ENCODE measurements at regions not wholly inside any gene's neighbourhood (a gene's known extent, or its start where the extent isn't known, plus 50 kb on each side); places are given as distances from the start of the nearest gene placed in this dataset.
A peak's percentile ranks its signal among the peaks of the same experiment; 100 is the strongest.

DNA sequence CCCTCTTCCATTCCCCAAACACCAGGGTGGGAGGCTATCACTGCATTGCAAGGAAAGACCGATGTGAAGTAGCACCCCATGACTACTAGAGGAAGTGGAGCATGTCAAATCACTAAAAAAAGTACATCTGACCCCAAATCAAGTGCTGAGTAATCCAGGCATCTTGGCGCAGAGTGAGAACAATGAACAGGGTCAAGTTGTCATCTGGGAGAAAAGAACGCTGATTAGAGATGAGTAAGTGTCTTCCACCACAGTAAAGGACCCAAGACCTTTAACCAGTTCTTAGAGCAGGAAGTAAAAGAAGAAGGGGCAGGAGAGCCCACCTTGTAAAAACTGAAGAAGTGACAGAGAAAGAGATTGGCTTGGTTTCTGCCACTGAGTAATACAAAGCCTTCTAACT is 75.0 kb upstream of the RAD23B start:
- no peak for FAIRE-seq
- no peak for DNase-seq (ENCODE audit: low spot score)

DNA sequence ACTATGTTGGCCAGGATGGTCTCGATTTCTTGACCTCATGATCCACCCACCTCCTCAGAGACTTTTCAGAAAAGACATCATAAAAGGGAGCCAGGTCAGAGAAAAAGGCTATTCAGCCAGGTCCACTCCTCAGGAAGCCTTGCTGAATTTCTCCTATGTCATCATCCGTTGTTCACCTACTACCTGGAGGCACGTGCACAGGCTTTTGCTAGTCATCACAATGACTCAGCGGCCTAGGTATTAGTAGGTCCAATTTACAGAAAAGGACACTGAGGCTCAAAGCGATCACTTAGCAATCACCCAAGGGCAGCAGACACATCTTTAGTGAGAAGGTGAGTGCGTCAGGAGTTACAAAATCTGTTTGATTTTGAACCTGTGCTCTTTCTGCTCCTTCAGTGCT is 72.3 kb upstream of the RAD23B start:
- FAIRE-seq = no peak

DNA sequence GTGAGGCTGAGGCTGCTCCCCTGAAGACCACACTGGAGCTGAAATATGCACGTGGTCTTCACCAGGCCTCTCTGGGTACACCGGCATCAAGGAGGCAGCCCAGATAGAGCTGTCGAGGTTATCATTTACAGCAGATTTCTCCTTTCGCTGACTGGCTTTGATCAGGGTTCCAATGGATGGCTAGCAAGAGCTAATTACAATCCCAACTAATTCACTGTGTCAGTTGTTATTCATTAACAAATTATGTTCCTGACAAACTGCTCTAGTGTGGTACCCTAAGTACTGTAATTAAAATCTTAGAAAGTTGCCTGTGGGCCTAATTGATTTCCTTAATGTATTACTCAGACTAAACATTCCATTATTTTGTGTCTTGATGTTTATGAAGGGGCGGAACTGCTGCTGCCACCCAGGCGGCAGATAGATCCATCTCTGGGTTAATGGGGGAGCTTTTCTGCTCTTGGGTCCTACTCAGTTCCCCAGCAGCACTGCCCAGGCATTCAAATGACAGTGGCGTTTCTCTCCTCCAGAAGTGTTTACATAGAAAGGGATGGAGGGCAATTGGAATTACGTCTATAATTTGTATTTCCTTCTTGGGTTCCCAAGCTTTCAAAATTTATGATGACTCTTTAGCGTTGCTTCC is 71.7 kb upstream of the RAD23B start:
- no peak for DNase-seq (ENCODE audit: low spot score)
- FAIRE-seq = no peak

More for the DNA sequence above, 72.3 kb upstream of the RAD23B start:
- DNase-seq (ENCODE audit: low spot score) = no peak

DNA sequence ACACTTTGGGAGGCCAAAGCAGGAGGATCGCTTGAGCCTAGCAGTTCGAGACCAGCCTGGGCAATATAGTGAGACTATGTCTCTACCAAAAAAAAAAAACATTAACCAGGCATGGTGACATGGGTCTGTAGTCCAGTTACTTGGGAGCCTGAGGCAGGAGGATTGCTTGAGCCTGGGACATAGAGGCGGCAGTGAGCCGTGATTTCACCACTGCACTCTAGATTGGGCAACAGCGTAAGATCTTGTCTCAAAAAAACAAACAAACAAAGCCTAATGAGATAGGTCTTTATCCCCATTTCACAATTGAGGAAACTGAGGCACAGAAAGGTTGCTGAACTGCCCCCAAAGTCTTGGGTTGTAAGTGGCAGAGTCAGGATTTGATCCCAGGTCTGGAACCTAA is 70.5 kb upstream of the RAD23B start:
- no peak for DNase-seq (ENCODE audit: low spot score)
- FAIRE-seq = no peak

DNA sequence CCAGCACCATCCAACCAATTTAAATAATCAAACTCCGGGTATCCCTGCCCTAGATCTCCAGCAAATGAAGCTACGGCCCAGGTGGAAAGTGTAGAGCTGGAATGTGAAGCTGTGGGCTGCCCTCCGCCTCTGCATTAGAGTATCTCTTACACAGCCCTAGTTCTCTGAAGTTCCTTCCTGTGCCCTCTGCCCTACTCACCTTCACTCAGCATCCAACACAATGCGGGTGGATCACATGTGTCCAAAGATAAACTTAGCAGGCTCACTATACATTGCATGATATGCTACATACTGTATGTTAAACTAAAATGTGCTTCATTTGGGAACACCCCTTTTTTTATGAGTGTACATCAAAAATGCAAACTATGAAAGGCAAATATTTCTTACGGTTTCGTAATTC is 70.0 kb upstream of the RAD23B start:
- peak; percentile 26 for DNase-seq (ENCODE audit: low spot score)
- no peak for FAIRE-seq

DNA sequence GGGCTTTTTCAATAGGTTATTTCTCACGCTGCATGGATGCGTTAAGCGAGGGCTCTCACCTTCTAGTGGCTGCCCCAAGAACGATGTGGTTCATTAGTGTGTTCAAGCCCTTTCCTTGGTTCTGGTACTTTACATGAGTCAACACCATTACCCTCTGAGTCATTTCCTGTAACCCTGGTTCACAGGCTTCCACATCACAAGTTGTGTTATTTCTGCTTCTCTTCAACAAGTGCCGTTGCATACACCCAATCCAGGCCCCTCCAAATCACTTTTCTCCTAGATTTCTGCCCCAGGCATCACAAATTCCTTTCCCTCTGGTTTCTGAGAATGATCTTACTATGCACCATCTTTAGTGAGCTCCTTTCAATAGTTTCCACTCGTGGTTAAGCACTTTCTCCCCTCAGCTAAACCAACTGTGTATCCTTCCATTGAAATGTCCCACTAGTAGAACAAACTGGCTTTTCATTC is 69.5 kb upstream of the RAD23B start:
- no peak for FAIRE-seq

DNA sequence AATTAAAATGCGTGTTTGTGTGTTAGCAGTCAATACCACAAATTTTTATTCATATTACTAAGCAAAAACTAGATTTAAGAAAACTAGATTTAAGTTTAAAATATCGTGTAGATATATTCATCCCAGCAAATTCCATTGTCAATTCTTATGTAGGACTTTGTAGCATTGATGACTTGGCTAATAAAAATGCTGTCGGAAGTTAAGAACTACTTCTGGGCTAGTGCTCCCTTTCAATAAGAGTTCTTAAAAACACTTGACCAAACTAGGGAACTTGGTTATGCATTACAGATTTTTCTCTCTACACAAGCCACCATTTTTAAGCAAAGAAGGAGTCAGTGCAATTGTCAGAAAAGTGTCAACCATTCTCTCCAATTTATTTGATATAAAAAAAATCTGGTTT is 68.7 kb upstream of the RAD23B start:
- DNase-seq (ENCODE audit: low spot score) (no peak), FAIRE-seq (no peak)

More for the DNA sequence above, 69.5 kb upstream of the RAD23B start:
- DNase-seq (ENCODE audit: low spot score) = peak; percentile 87

DNA sequence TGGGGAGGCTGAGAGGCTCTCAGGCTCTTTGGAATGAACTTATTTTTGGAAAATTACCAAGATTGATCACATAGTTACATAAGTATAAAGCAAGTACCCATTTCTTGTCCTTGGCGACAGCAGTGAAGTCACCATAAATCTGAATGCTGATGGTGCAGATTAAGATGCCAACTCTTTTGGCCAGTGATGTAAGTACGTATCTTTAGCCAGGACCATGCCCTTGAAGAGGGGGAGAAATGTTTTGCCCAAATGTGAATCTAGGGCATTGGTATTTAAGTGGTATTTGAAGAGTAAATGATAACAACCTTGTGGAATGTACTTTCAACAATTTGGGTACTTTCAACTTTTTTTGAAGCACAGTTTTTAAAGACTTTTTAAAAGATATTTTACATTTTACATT is 68.2 kb upstream of the RAD23B start:
- FAIRE-seq (no peak), DNase-seq (ENCODE audit: low spot score) (peak; percentile 43)

DNA sequence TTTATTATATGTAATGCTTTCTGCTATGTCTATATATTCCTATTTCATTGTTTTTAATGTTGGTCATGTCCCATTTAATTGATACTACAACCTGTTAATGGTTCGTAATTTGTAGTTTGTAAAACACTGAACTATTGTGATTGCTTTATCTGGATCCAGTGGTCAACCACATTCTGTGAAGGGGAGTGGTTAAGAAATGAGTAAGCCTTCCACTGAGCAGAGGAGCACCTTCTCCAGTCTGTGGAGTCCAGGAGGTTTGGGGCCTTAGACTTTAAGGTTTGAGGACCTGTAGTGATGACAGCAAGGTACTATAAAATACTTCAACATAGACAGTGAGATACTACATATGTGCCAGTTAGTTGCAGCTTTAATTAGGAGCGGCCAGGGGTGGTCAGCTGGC is 67.7 kb upstream of the RAD23B start:
- DNase-seq (ENCODE audit: low spot score) (peak; percentile 69), FAIRE-seq (no peak)

DNA sequence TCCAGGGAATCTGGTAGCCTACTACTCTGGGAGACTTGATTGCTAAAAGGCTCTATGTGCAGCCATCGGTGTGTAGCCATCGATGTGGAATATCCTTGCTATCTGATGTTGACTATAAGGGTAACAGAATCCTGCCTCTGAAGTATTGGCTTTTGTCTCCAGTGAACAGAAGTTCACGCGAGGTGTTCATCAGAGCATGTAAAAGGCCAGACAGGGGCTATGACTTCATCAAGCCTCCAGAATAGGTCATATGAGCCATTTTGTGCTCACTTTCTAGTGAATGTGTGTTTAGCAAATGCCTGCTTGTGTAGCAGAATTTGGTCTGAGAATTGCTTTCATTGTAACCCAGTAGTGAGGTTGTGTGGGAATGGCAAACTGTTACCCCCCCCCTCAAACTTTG is 66.8 kb upstream of the RAD23B start:
- DNase-seq (ENCODE audit: low spot score) (no peak), FAIRE-seq (no peak)

DNA sequence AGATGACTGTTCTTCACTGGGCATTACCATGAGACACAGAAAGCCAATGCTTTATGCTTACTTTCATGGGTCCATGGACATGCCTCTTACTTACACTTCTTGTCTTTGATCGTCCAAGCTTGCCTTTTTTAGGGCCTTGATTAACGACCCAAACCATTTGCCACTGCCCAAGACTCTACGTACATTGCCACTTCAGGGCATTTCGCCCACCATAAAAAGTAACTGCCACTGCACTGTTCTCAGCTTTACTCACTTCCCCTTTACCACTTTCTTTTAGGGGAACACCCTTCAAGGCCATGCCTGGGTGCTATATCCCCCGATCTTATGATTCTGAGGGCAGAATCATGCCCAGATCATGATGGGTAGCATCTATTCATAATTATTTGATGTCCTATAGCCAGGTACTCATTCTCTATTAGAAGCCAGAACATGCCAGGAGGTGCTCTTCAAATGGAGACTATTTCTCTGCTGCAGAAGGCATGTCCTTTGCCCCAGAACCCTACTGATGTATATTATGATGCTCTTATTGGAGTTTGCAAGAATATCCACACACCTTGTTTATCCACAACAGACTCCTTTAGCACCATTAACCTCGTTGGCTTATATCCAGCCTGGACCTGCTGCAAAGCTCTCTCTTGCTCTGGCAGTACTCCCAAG is 64.1 kb upstream of the RAD23B start:
- DNase-seq (ENCODE audit: low spot score) (no peak), FAIRE-seq (no peak)

DNA sequence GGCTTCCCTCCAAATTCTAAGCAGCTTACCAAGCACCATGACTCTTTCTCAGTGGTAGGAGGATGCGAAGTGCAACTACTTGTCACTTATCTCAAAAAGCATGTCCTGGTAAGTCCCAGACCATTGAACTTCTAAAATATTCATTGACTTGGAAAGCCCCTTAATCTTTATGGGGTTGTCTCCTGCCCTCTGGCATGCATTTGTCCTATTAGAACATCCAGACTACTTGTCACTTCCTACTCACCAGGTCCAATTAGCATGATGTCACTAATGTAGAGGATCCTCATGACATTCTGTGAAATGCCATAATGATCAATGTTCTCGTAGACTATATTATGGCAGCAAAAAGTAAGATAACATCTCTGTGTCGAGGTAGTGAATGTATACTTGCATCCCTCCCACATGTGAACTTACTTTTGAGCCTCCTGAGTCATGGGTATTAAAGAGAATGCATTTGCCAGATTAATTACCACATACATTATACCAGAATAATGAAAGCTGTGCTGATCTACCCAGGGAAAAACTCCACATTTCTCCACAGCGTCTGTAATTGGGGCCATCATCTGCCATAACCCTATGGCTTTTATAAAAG is 63.5 kb upstream of the RAD23B start:
- no peak for DNase-seq (ENCODE audit: low spot score)
- no peak for FAIRE-seq

DNA sequence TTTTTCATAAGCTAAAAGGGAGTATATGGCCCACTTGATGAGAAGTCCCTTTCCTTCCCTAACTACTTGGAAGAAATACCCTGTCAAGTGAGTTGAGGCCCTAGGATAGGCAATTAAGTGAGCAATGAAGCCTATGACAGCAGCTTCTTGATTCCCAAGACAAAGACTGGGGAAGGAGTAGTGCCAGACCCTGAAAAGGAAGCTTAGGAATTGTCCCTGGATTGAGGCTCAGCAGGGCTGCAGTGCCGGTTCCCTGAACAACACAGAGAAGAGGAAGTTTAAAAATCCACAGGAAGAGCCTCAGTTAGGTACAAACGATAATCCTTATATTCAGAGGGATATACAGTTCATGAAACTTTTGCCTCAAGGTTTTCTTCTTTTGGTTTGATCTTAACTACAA is 61.8 kb upstream of the RAD23B start:
- DNase-seq (ENCODE audit: low spot score) (no peak), FAIRE-seq (no peak)

DNA sequence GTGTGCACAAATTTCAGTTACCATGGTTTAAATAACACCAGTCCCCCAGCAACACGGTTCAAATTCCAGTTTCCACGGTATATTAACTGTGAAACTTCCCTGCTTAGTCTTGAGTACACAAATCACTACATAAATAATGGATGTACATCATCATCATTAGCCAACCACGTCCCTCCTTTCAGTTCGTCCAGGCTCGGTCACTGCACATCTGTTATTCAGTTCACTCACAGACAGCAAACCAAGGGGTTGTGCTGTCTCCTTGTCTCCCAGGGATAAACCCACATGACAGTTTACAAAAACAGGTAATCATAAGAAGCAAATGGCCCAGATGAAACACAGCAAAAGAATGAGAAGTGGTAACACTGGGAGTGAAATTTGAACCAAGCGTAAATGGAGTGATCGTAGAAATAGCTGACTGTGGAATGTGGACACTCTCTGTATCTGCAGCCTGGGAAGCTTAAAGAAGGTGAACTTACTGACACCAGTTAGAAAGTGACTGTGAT is 61.0 kb upstream of the RAD23B start:
- DNase-seq (ENCODE audit: low spot score) (peak; percentile 30), FAIRE-seq (no peak)

DNA sequence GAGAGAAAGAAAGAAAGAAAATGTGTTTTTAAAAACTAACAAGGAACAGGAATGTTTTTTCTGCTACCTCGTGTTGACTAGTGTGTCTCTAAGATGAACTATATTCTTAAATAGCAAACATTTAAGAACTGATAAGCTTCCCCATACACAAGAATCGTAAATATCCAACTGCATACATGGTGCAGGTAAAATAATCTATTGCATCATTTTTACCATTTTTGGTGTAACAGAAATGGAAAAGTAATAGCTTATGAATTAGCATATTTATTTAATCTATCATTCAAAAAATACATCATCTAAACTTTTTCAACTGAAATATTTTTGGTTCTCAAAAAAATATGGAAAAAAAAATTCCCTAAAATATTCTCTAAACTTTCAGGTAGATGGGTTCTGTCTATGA is 59.7 kb upstream of the RAD23B start:
- FAIRE-seq = no peak

DNA sequence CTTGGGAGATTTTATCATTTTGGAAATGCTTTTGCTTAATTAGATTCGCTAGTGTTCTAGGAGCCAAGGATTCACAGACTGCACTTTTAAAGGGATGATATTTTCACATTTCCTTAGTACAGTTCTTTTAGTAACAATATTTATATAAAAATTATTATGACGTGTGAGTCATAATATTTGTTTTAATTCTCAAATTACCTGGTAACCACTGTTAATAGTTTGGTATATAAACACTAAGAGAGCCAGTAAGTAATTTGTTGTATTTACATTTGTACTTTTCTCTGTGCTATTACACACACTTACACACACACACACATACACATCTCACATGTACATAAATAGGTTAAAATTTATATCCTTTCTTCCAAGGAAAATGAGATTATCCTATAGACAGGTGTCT is 58.8 kb upstream of the RAD23B start:
- no peak for DNase-seq (ENCODE audit: low spot score)

More for the DNA sequence above, 59.7 kb upstream of the RAD23B start:
- DNase-seq (ENCODE audit: low spot score) = no peak

DNA sequence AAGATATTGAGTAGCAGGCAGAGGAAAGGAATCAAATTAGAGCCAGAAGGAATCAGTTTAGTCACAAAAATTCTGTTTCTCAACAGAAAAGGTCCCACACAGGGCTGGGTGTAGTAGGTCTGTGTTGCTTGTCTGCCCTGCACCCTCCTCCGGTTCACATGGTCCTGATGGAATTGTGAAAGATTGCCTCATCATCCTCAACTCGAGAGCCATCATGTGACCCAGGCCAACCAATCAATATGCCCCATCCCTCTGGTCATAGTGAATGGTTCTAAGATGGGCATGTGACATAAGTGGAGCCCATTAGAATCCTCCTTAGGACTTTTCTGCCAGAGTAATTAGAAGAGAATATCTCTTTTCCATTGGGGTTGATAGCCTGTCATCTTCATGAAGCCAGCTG is 56.7 kb upstream of the RAD23B start:
- FAIRE-seq = no peak
- no peak for DNase-seq (ENCODE audit: low spot score)

More for the DNA sequence above, 58.8 kb upstream of the RAD23B start:
- no peak for FAIRE-seq

DNA sequence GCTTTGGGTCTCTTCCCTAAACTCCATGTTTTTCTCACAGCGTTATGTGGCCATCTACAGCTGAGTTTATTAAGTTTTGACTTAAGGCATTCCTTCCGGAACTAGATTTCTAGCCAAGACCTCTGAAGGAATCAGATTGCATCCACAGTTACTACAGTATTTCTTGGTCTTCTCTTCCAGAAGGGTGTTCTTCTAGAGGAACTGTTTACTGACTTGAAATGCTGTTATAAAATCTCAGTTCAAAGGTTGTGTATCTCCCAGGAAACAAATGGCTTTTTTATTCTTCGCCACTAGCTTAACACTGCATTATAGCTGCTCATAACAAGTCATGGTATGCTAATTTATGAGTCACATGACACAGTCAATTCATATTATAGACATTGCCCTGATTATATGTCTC is 55.3 kb upstream of the RAD23B start:
- no peak for FAIRE-seq
- no peak for DNase-seq (ENCODE audit: low spot score)

DNA sequence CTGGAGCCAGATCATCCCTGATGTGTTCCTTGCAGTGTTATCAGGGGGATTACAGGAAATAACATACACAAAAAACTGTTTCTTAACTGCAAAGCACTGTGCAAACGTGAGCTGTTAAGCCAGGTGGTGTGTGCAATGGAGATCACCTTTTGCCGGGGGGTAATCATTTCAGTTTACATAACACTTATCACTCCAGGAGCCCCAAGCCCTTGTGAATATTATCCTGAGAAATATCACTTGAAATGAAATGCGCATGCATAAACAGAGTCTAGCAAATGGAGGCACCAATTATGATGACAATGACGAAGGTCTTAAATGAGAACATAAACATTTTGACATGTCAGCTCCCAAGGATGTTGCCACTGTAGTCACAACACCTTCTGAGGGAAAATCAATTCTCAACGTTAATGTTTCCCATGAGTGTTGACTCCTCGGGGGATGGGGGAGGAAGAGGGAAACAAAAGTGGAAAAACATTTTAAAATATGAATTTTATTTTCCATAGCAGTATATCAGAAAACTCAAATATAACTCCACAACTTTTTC is 54.5 kb upstream of the RAD23B start:
- DNase-seq (ENCODE audit: low spot score) = no peak
- FAIRE-seq = no peak

DNA sequence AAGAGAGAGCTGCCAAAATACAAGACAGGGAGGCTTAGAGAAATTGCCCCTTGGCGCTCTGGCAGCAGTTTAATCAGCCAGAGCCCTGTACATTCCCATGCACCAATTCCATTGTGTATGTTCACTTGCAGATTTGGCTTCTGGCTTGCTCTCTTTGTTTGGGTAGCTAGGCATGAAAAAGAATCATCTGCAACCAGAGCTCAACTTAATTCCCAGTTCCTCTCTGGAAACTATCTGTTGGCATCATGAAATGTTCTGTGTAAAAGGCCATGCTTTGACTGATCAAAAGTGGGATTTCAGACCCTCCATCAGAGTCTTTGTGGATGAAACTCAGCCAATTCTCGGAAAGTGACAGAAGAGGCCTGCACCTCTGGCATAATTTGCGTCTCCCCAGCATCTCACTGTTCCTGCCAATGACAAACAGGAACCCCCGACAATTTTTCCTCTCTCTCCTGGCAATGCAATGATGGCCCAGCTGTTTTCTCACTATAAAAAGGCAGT is 53.8 kb upstream of the RAD23B start:
- no peak for DNase-seq (ENCODE audit: low spot score)
- FAIRE-seq = no peak
